G401 (cell line): ENCODE measurements at regions not wholly inside any gene's neighbourhood (a gene's known extent, or its start where the extent isn't known, plus 50 kb on each side); places are given as distances from the start of the nearest gene placed in this dataset.
"Not testable (repeated sequence)": the region's sequence is repeated elsewhere in the genome, so short reads cannot be mapped to it uniquely, and the experiment has no call there.

Source experiments
- DNase-seq: peaks from one replicate; pipeline ENCODE4 v3.0.0-alpha.2; 2015; ENCODE audit warnings: low spot score
- in situ Hi-C: cut with HindIII; loops from 2 replicates; pipeline ENCODE4 v1.10.0; 2016; ENCODE audit warnings: low sequenced_read_pairs, mixed read lengths

DNA sequence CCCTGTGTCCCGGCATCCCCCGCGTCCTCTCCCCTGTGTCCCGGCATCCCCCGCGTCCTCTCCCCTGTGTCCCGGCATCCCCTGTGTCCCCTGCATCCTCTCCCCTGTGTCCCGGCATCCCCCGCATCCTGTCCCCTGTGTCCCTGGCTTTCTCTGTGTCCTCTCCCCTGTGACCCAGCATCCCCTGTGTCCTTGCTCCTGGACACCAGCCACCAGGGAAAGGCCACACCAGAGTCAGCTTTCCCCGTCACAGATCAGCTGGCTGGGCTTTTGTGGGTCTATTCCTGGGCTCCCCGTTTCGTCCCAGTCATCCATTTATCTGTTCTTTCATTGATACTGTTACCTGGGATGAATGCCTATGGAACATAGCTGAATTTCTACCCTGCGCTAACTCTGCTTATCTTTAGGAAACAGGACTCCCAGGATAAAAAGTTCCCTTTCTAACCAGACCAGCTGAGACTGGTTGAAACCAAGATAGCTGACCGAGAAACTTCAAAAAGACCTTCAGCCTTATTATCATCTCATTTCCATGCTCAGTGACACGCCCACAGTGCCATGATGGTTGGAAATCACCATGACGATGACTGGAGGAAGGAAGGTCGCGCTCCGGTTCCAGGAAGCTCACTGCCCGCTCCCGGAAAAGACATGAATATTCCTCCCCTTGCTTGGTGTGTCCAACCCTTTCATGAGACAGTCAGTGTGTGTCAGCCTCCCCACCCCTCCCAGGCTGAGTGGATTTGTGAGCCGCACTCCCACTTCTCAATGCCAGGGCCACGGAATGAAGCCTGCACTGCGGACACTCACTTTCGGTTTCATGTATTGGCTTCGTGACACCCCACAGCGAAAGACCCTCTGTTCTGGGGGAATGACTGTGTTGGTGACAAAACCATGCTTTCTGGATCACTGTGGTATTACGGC lies 276.4 kb upstream of the SFSWAP start:
- in situ Hi-C loops: no loop called here
- no peak for DNase-seq

DNA sequence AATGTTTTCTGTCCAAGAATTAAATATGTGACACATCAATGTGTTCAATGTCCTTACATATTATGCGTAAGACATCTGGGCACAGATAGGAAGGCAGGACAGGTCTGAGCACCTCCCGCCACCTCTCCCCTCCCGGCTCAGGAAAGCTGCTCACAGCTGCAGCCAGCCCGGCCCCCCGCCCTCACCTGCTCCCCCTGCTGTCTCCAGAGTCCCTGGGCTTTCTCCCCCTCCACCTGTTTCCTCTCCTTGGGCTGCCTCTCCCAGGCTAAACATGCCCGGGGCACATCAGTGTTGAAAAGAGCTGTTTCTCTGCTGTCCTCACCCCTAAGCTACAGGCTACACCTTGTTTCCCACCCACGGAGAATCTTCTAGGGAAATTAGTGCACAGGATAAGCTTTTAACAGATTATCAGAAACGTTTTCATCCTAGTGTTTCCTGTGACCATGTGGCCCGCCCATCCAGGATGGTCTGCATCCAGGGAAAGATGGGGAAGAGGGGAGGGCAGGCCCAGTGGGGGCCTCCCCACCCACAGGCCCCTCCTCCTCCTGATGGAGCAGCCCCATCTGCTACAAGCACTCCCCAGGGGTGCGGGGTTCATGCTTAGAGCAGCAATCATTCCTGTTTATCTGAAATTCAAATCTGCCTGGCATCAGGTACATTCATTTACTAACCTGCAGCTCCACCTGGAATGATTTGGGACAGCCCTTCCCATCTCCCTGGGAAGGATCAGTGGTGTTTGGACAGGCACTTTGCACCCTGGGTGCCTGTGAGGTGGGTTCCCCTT lies 273.8 kb upstream of the SFSWAP start:
- DNase-seq: no peak
- in situ Hi-C loops: no loop called here

DNA sequence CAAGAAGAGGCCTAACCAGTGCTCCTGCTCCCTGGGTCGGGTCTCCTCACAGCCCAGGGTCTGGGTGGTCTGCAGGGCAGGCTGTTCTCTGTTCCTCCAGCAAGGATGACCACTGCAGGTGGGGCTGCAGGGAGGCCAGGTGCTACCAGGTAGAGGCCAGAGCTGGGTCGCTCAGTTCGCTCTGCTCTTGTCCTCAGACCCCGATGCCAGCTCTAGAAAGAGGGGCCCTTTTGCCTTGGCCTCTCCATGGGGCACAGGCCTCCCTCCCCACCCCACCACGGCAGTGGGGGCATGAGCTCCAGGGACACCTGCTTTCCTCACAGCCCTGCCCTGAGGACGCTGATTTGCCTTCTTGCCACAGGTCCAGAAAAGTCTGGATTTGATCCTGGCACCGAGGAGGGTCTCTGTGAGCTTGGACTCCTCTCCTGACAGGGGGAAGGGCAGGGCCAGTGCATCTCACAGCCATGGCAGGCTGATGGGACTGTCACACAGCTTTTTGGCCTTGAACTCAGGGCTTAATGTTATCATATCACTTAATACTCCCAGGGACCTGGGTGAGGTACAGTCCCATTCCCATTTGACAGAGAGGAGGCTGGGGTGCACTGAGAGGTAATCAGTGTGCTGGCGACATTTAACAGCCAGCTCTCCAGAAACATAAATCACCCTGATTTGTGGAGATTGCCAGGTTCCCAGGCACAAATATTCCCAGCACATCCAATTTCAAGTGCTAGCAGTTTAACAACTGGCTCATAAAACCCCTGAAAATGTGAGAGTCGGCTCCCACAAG lies 273.0 kb upstream of the SFSWAP start:
- DNase-seq: no peak
- in situ Hi-C loops: no loop called here

DNA sequence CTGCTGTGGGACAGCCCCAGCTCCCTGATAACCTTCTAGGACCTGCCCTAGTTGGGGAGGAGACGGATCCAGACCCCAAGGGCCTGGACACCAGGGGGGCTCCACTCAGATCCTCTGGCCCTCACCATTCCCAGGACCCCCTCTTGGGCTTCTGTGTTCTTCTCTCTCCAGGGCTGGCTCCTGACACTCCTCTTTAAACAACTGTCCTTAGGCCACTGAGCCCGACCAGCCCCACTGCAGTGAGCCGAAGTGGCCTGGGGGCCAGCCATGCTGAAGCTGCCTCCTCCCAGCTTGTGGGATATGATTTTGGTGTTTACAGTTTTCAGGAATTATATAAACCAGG lies 272.4 kb upstream of the SFSWAP start:
- DNase-seq, in situ Hi-C loops: not testable (repeated sequence)

DNA sequence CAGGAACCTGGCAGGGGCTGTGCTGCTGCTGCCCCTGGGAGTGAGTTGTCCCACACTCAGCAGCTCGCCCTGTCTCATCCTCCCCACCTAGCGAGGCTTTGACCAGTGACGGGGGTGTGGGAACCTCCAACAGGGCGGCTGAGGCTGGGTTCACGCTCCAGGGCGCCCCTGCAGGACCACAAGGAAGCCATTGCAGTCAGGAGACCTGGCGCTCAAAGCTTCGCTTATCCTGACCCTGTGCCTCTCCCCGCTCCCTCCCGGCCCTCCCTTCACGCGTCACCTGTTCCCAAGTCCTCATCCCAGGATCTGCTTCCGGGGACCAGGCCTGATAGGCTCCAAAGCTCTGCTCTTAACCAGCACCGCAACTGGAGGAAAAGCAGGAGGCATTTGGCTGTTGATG lies 272.0 kb upstream of the SFSWAP start:
- in situ Hi-C loops: no loop called here

DNA sequence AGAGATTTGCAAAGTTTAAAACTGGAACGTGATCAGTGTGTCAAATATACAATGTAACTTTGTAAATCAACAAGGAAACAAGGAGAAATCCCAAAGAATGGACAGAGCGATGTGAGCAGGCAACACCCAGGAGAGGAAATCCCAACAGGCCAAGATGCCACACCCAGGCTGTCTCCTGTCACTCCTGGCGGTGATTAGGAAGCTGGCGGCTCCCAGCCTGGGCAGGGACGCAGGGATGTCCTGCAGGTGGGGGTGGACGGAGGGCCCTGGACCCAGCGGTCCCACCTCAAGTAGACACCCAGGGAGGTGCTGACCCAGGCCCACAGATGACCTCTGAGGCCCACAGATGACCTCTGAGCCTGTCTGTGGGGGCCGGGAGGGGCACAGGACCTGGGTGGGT lies 271.1 kb upstream of the SFSWAP start:
- DNase-seq, in situ Hi-C loops: not testable (repeated sequence)

More for the DNA sequence above, 272.0 kb upstream of the SFSWAP start:
- no peak for DNase-seq

DNA sequence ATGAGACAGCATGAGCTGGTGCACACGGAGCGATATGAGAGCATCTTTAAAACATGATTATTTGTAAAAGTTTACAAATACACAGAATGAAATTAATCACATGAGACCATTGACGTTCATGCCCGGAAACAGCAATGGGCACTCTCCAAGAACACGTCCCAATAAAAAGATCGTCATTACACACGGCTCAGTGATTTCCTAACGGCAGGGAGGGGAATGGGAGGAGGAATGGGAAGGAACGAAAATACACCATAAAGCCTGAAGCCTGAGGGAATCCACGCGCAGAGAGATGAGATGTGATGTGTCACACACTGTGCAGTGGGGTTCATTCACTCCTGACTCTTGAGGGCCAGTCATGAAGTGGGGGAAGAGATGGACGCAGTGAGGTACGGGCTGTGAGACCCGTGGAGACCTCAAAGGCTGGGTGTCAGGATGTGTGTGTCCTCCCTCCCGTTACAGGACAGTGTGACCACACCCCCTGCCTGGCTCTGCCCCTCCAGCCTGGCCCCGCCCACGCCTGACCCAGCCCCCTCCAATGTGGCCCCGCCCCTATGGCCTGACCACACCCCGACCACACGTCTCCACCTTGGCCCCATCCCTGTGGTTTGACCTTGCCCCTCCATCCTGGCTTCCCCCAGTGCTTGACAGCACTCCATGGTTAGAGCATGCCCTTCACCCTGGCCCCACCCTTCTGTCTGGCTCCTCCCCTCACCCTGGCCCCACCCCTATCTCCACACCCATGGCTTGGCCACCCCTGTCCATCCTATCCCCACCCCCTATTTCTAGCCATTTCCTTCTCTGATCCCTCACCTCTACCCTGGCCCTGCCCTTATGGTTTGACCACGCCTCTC lies 270.5 kb upstream of the SFSWAP start:
- in situ Hi-C loops, DNase-seq: not testable (repeated sequence)

DNA sequence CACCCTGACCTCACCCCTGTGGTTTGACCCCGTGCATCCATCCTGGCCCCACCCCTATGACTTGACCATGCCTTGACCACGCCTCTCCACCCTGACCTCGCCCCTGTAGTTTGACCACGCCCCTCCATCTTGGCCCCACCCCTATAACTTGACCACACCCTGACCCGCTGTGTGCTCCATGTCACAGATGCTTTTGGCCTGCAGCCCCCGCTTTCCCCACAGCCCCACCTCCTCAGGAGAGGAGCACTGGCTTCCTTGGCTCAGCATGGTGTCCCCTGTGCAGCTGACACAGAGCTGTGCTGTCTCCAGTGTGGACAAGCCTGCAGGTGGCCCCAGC lies 269.9 kb upstream of the SFSWAP start:
- DNase-seq: no peak
- in situ Hi-C loops: no loop called here

DNA sequence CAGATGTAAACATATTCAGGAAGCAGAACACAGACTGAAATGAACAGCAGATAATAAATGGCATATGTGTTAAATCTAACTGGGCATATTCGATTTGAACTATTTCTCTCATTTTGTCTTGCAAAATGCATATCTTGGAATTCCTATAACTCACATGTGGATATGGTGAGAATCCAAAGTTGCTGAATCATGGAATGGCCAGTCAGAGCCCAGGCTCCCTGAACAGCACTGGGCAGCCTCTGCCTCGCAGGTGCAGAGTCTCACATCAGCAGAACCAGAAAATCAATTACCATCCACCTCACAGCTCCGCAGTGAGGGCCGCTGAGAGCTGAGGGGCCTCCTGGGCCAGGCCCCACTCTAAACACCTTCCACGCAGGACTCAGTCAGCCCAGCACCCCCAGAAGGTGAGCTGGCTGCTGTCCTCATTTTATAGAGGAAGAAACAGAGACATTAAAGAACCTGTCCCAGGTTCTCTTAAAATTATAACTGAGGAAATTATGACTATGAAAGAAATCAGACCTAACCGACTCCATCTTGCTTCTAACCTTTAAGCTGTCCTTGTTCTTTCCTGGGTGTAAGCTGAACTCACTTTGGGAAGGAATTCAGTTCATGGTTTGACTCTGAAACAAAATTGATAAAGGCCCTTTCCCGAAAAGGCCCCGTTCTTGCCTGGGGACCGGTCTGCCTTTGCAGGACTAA lies 269.1 kb upstream of the SFSWAP start:
- DNase-seq: no peak
- in situ Hi-C loops: no loop called here

DNA sequence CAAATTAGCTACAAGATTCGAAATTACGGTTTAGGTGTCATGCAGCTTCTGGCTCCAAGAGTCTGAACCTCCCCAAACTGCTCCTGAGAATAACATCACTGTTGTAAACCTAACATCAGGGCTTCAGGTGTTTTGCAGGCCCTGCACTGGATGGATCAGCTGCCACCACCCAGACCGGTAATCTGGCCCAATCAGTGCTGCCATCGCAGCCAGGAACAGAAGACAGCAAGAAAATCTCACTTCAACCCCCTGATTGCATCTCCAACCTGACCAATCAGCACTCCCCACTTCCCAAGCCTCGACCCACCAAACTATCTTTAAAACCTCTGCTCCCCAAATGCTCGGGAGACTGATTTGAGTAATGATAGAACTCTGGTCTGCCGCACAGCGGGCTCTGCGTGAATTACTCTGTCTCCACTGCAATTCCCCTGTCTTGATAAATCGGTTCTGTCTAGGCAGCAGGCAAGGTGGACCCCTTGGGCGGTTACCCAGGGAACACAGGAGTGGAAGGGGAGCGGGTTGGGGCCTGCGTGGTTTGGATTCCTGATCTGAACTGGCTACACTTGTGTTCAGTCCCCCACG lies 268.5 kb upstream of the SFSWAP start:
- in situ Hi-C loops: no loop called here
- no peak for DNase-seq

DNA sequence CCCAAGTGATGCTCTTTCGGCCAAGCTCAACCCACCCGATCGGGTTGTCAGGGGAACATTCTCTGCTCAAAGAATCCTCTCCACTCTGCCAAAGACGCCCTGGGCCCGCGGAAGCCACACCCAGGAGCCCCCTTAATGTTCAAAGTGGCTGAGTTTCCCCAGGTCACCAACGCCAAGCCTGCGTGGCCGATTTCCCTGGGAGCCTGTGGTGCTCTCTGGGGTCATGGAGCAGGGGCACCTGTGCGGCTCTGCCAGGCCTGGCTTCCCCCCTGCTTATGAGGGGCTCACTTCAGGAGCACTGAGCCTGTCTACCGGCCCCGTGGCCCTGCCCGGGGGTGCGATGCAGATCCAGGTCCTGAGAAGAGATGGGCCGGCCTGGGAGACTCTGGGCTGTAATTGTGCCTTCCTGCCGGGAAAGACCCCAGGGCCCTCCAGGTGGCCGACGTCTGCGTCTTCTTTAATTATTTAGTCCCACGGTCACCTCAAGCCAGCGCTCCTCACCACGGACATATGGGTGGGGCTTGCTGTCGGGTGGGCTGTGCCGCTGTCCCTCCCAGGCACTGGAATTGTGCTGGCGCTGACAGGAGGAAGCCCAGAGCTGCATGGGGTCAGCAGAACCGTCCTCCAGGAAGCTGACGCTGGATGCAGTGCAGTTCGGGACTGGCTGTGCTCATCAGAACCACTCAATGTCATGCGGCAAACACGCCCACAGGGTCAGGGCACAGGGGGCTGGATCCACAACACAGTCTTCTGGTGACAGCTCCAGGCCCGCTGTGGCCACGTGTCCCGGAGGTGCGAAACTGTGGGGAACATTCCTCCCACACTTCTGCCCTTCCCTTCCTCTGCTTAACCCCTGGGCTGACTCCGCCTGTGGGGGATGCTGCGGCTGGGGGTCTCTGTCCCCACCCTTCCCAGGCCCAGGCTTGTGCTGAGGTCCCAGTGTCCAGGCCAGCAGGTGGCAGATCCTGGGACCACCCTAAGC lies 267.6 kb upstream of the SFSWAP start:
- in situ Hi-C loops: no loop called here
- no peak for DNase-seq

DNA sequence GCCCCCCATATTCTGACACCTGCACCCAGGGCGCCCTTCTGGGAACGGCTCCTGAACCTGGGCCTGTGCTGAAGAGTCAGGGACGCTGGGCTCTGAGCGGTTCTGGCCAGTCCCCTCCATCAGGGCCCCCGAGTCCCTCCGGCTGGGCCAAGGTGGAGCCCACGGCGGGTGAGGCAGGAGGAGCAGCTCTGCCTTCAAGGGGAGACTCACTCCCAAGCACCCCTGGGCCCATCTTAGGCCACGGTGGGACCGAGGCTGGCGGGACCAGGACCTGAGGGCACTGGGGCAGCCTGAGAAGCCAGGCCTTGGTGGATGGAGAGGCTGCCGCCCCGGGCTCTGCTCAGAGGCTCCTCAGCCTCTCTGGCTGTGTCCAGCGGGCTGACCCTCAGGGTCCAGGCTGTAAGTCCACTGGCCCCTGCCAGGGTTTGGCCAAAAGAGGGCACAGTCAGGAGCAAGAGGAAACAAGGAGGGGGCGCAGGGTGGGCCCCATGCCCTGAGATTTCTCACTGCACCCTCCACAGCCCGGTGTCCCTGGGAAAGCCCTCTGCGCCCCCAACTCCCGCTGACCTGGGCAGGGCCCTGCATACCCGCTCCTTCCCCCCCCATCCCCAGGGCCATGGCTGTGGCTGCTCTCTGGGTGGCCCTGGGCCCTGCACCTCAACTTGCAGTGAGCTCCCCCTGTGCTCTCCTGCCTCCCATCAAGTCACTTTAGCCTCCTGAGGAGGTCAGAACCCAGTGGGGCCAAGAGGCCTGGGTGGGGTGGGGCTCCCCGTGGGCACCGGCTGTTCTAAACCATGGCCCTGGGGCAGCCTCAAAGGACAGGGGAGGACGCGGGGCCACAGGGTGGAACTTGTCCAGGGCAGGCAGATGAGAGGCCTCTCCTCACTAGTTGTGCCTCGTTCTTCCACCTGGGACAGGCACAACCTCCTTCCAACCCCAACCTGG lies 266.4 kb upstream of the SFSWAP start:
- DNase-seq: no peak
- in situ Hi-C loops: no loop called here

DNA sequence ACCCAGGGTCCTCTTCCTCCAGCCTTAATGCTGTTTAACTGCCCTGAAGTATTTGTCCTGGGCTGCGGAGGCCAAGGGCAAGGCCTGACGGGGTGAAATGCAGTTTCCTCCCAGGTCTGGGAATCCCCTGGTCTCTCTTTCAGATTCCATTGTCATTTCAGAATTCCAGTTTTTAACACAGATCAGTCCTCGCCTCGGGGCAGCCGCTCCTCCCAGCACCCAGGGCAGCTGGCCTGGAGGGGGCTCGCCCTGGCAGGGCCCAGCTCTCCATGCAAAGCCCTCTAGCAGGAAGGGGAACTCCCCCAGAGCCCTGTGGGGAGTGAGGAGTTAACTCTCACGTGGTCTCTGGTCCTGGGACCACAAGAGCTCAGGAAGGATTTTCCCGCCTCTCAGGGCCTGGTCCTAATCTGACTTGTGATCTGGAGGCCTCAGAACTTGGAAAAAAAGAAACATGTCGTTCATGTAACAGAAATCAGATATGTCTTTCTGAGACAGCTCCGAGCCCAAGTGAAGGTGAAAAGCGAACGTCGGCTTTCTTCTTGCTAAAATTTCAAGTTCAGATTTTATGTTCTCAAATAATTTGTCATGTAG lies 265.6 kb upstream of the SFSWAP start:
- in situ Hi-C loops: no loop called here
- no peak for DNase-seq

DNA sequence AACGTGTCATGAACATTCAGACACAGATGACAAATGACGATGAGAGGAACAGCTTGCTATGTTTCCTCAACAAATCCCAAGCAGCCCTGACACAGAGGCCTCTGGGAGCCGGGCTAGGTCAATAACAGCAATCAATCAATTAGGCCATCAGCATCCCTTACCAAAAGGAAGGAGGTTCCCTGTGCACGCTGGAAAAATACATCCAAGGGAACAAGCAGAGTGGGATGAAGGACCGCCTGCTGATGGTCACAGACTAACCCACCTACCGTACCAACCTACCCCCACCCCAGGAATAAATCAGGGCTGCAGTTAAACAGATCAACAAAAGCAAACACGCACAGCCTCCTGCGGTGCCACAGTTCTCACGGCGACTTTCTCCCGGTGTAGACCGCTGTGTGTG lies 265.1 kb upstream of the SFSWAP start:
- in situ Hi-C loops: no loop called here
- no peak for DNase-seq

DNA sequence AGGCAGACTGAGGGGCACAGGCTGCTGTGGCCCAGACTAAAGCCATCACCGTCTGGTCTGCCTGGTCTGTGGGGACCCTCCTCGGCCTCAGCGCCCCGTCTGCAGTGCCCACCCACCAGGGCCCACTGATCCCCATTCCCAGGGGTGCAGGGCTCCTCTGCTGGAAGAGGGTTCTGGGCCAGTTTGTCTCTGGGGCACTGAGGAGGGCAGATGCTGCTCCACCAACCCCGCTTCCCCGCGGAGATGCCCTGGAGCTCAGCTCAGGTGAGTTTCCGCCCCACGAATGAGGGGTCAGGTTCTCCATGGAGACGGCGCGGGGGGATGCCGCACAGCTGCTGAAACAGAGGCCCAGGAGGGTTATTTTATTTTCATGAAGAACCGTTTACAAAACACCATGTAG lies 263.3 kb upstream of the SFSWAP start:
- in situ Hi-C loops: not testable (repeated sequence)

More for the DNA sequence above, 263.3 kb upstream of the SFSWAP start:
- not testable (repeated sequence) for DNase-seq
